Esophagus squamous epithelium (tissue), 5 donors: ENCODE measurements at regions not wholly inside any gene's neighbourhood (a gene's known extent, or its start where the extent isn't known, plus 50 kb on each side); places are given as distances from the start of the nearest gene placed in this dataset.

Experiments
- DNase-seq: peaks from one replicate; lab custom pipeline; 2025; lab: John Stamatoyannopoulos, UW
- H3K27ac ChIP-seq, 4 donors: fragments of 200-600 bp; sonication (generic); one replicate each; pipeline ENCODE4 v1.5.1; 2016 to 2019; ENCODE audit warnings: mild to moderate bottlenecking in 1 of 4
- H3K27me3 ChIP-seq, 4 donors: fragments of 200-600 bp; sonication (generic); 1 replicate in 3 of 4; 2 replicates in 1 of 4; pipeline versions ENCODE4 v1.5.1 to v1.6.0; 2017 to 2021; ENCODE audit warnings: antibody characterized with exemption in 1 of 4
- H3K36me3 ChIP-seq, 3 donors: fragments of 200-600 bp; sonication (generic); one replicate each; pipeline ENCODE4 v1.5.1; 2016 to 2019
- H3K4me1 ChIP-seq, 3 donors: fragments of 200-600 bp; sonication (generic); one replicate each; pipeline ENCODE4 v1.5.1; 2017 to 2019
- H3K4me3 ChIP-seq, 4 donors: fragments of 200-600 bp; sonication (generic); 1 replicate in 3 of 4; 2 replicates in 1 of 4; pipeline ENCODE4 v1.5.1; 2016 to 2019; ENCODE audit warnings: mild to moderate bottlenecking in 2 of 4, moderate library complexity in 1 of 4
- H3K9me3 ChIP-seq, 3 donors: fragments of 200-600 bp; sonication (generic); one replicate each; pipeline ENCODE4 v1.5.1; 2016 to 2019
- POLR2A ChIP-seq, 4 donors: fragments of 450-650 bp; IDR thresholded peaks; one replicate each; pipeline ENCODE4 v1.6.1; 2017; ENCODE audit warnings: antibody characterized with exemption in 4 of 4, mild to moderate bottlenecking in 4 of 4, moderate library complexity in 3 of 4
- WGBS, 2 donors: methylation state at CpG; one replicate each; pipeline ENCODE4 v1.1.5; 2018; 5-methylcytosine and 5-hydroxymethylcytosine counted together
- intact Hi-C: fragments of 100-400 bp; cut with DNase I; formaldehyde crosslinking; loops from one replicate; pipeline ENCODE4 v1.15.0; 2022
- TF ChIP-seq, protein P1 (sequence below), 6 experiments: fragments of 450-650 bp in 4 of 6; fragments of 200-600 bp in 2 of 6; sonication (generic) in 2 of 6; IDR thresholded peaks; one replicate each; pipeline ENCODE4 v1.5.1; 2016 to 2019; ENCODE audit warnings: antibody characterized with exemption in 6 of 6, mild to moderate bottlenecking in 4 of 6, moderate library complexity in 4 of 6
- donor health status: DM: yes; HTN: yes; CAD: no.

DNA sequence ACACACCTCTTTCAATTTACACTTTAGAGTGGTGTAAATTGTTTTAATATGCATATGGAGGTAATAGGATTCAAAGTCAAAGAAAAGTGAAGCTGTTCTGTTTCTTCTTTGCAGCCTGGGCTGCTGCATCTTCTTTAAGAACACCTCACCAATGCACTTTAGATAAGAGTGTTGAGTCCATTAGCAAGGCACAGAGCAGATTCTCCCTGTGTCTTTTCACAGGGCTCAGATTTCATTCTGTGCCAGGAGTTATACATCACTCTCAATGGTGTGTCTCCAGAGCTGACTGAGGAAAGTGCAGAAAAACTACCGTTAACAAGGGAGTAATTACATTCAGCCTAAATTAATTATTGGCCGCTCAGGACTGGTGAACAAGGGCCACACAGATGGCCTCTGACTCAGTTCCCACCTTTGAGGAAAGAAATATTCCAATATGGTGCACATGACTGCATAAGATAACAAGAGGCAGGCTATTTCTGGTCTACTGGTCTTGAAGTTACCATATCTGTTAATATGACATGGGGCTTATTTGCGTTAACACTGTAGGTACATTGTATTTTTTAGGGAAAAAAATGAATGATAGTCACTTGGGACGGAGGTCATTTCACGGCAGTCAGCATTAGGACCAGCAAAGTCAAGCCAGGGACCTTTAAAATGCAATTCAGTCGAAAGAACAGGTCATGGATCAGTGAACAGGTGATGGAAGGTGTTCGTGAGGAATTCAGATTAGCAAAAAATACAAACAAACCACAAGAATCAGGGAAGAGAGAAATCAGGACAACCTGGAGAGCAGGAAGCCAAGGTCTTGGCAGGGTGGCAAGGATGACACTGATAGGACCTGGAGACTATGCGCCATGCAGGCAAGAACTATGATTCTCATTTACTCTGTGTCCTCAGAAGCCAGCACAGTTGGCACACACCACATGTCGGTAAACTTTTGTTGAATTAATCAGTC is 203.7 kb downstream of the TBX18 start:
- 61 to 69% methylated on average over 9 of the region's 9 CpGs for WGBS, 2 donors
- H3K36me3 ChIP-seq, result no peaks in the 10 kb centered on the region
- no peaks in the 10 kb centered on the region for H3K4me1 ChIP-seq
- no peak for DNase-seq
- H3K4me3 ChIP-seq, result no peak overlapping the region
- TF ChIP-seq POLR2A (IDR thresholded peaks at IDR 0.05), result no peak
- TF ChIP-seq, protein P1, sequence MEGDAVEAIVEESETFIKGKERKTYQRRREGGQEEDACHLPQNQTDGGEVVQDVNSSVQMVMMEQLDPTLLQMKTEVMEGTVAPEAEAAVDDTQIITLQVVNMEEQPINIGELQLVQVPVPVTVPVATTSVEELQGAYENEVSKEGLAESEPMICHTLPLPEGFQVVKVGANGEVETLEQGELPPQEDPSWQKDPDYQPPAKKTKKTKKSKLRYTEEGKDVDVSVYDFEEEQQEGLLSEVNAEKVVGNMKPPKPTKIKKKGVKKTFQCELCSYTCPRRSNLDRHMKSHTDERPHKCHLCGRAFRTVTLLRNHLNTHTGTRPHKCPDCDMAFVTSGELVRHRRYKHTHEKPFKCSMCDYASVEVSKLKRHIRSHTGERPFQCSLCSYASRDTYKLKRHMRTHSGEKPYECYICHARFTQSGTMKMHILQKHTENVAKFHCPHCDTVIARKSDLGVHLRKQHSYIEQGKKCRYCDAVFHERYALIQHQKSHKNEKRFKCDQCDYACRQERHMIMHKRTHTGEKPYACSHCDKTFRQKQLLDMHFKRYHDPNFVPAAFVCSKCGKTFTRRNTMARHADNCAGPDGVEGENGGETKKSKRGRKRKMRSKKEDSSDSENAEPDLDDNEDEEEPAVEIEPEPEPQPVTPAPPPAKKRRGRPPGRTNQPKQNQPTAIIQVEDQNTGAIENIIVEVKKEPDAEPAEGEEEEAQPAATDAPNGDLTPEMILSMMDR (IDR thresholded peaks at IDR 0.05), result no peak
- no peaks in the 10 kb centered on the region for H3K27me3 ChIP-seq
- H3K9me3 ChIP-seq, result no peaks in the 10 kb centered on the region
- intact Hi-C loops, result no loop called here
- H3K27ac ChIP-seq, result no peak overlapping the region

DNA sequence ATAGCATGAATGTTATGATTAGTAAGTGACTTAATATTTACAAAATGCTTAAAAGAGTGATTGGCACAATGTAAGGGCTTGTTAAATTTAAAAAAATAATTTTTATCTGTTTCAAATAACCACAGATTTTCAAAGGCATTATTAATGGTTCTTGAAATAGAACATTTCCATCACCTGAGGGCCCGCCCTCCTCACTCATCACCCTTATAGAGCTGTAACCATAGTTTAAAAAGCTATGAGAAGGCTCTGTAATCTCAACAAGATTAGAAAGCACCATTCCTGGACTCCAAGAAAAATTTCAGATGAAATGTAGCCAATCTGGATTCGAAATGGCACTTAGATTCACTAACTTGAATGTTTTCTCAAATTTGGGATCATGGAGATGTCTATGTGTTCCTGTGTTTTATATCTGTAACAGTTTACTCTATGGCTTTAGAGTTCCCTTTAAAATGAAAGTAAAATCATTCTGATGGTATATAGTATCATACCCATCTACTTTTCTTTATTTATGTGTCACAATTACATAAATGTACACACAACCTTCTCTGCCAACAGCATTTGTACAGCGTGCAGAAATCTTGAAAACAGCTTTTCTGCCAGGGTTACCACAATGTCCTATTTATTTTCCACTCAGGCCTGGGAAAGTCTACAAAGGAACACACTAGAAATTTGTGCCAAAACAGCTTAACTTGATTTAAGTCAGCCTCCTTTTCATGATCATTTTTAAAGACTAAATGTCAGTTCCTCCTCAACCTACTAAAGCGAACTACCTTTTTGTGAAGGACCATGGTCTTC is 207.7 kb downstream of the TBX18 start:
- intact Hi-C loops, result no loop called here
- TF ChIP-seq, protein P1 (IDR thresholded peaks at IDR 0.05), result no peak
- TF ChIP-seq POLR2A (IDR thresholded peaks at IDR 0.05), result no peak
- no peak overlapping the region for H3K27ac ChIP-seq
- no peak for DNase-seq
- H3K27me3 ChIP-seq, result no peaks in the 10 kb centered on the region
- H3K9me3 ChIP-seq, result no peaks in the 10 kb centered on the region
- no peak overlapping the region for H3K4me3 ChIP-seq
- H3K36me3 ChIP-seq, result no peaks in the 10 kb centered on the region
- 34 to 40% methylated on average over 4 of the region's 4 CpGs for WGBS, 2 donors
- H3K4me1 ChIP-seq, result no peaks in the 10 kb centered on the region

DNA sequence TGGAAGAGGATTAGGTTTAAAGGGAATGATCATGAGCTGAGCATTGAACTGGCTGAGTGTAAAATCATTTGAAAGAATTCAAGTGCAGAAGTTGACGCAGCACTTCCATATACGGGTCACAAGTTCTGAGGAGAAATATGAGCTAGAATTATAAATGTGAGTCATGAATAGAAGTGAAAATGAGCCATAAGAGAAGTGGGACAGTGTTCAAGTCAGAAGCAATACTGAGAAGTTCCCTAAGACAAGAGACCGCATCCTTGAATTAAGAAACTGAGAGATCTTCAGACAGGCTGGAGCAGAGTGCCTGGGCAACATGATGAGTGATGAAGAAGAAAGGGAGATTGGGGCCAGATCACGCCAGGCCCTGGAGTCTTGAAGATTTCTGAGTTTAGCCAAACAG is 209.7 kb downstream of the TBX18 start:
- no peak for TF ChIP-seq POLR2A (IDR thresholded peaks at IDR 0.05)
- TF ChIP-seq, protein P1 (IDR thresholded peaks at IDR 0.05), result no peak
- Histone ChIP-seq H3K36me3 (no peaks in the 10 kb centered on the region), H3K4me1 (no peaks in the 10 kb centered on the region), H3K9me3 (no peaks in the 10 kb centered on the region), H3K27ac (no peak overlapping the region), H3K27me3 (no peaks in the 10 kb centered on the region), H3K4me3 (no peak overlapping the region)
- 75 to 86% methylated on average over 4 of the region's 4 CpGs for WGBS, 2 donors
- intact Hi-C loops, result no loop called here
- DNase-seq, result no peak

DNA sequence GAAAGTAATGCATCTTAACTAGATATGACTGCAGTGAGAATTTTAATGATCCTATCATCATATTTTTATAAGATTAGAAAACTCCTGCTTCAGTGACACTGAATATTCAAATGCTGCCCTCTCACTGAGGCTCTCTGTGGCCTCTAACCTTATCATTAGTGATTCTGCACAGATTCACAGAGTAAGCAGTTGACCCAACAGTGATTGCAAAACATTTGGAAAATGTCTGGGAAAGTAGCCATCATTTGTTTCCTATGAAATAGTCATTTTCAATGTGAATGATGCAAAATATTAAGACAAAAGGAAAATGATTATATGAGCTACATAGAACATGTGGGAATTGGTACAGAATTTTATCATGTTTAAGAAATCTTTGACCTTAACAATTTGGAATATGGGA is 210.3 kb downstream of the TBX18 start:
- no peaks in the 10 kb centered on the region for H3K9me3 ChIP-seq
- H3K4me1 ChIP-seq, result no peaks in the 10 kb centered on the region
- DNase-seq, result no peak
- H3K36me3 ChIP-seq, result no peaks in the 10 kb centered on the region
- no peak overlapping the region for H3K27ac ChIP-seq
- H3K27me3 ChIP-seq, result no peaks in the 10 kb centered on the region
- H3K4me3 ChIP-seq, result no peak overlapping the region
- intact Hi-C loops, result no loop called here
- TF ChIP-seq POLR2A (IDR thresholded peaks at IDR 0.05), result no peak
- TF ChIP-seq, protein P1 (IDR thresholded peaks at IDR 0.05), result no peak

DNA sequence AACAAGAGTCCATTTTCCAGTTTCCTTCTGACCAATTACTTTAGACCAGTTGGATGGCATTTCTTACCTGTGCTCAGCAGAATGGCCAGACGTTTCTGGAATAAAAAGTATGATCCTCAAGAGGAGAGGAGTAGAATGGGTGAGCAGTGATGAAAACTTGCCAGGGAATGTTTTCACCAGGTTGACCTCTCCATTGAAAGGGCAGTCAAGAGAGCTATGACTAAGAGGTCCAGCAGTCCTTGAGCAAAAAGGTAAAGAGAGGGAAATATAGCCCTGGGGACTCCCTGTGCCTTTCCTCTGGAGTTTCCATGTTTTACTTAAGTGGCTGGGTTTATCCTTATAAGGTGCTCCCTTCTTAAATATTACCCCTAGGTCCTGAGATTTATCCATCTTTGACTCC is 210.9 kb downstream of the TBX18 start:
- Histone ChIP-seq H3K27ac (no peak overlapping the region), H3K27me3 (no peaks in the 10 kb centered on the region), H3K36me3 (no peaks in the 10 kb centered on the region), H3K4me3 (no peak overlapping the region), H3K4me1 (no peaks in the 10 kb centered on the region), H3K9me3 (no peaks in the 10 kb centered on the region)
- TF ChIP-seq POLR2A (IDR thresholded peaks at IDR 0.05), result no peak
- TF ChIP-seq, protein P1 (IDR thresholded peaks at IDR 0.05), result no peak
- WGBS, 2 donors, result 17 to 27% methylated on average over 1 of the region's 1 CpG
- DNase-seq, result no peak
- intact Hi-C loops, result no loop called here
